Brain pericyte (primary cell): ENCODE measurements at regions not wholly inside any gene's neighbourhood (a gene's known extent, or its start where the extent isn't known, plus 50 kb on each side); places are given as distances from the start of the nearest gene placed in this dataset.
"Not testable (repeated sequence)": the region's sequence is repeated elsewhere in the genome, so short reads cannot be mapped to it uniquely, and the experiment has no call there.

ENCODE experiments used
- DNase-seq: peaks from one replicate; pipeline ENCODE4 v3.0.0-alpha.2; 2012; ENCODE audit warnings: low read depth, low spot score

GRCh38 chr3:28575746-28576613 is 227.4 kb upstream of the AZI2 start:
- no peak for DNase-seq

- no peak for DNase-seq
Observed at GRCh38 chr3:28576614-28577200, 228.1 kb upstream of the AZI2 start.

GRCh38 chr3:28577941-28578500 is 229.4 kb upstream of the AZI2 start:
- no peak for DNase-seq

- DNase-seq, result no peak
Observed at GRCh38 chr3:28586325-28586724, 237.7 kb upstream of the AZI2 start.

- no peak for DNase-seq
Observed at GRCh38 chr3:28587723-28588122, 239.1 kb upstream of the AZI2 start.

- DNase-seq, result no peak
Observed at GRCh38 chr3:28590216-28590615, 241.6 kb upstream of the AZI2 start.

- no peak for DNase-seq
Observed at GRCh38 chr3:28590860-28591259, 242.2 kb upstream of the AZI2 start.

- no peak for DNase-seq
Observed at GRCh38 chr3:28595372-28595771, 246.7 kb upstream of the AZI2 start.

- DNase-seq, result no peak
Observed at GRCh38 chr3:28597452-28597851, 248.8 kb upstream of the AZI2 start.

GRCh38 chr3:28598165-28598564 is 249.5 kb upstream of the AZI2 start:
- DNase-seq, result no peak

GRCh38 chr3:28601291-28601690 is 252.7 kb upstream of the AZI2 start:
- DNase-seq, result no peak

GRCh38 chr3:28606283-28606682 is 257.7 kb upstream of the AZI2 start:
- DNase-seq, result no peak

- DNase-seq, result no peak
Observed at GRCh38 chr3:28612232-28612631, 263.6 kb upstream of the AZI2 start.

- DNase-seq, result no peak
Observed at GRCh38 chr3:28613511-28614106, 265.0 kb upstream of the AZI2 start.

- DNase-seq, result no peak
Observed at GRCh38 chr3:28615071-28615470, 266.4 kb upstream of the AZI2 start.

- DNase-seq, result no peak
Observed at GRCh38 chr3:28615971-28616370, 267.3 kb upstream of the AZI2 start.

GRCh38 chr3:28617821-28618220 is 269.2 kb upstream of the AZI2 start:
- no peak for DNase-seq

- no peak for DNase-seq
Observed at GRCh38 chr3:28623106-28623505, 274.5 kb upstream of the AZI2 start.

- no peak for DNase-seq
Observed at GRCh38 chr3:28624084-28624483, 275.5 kb upstream of the AZI2 start.

- DNase-seq, result not testable (repeated sequence)
Observed at GRCh38 chr3:28627843-28628242, 279.2 kb upstream of the AZI2 start.

GRCh38 chr3:28634019-28634418 is 285.4 kb upstream of the AZI2 start:
- no peak for DNase-seq

- no peak for DNase-seq
Observed at GRCh38 chr3:28637742-28638141, 289.1 kb upstream of the AZI2 start.

- no peak for DNase-seq
Observed at GRCh38 chr3:28645149-28645548, 296.5 kb upstream of the AZI2 start.
